AG04449 (cell line): ENCODE measurements at regions not wholly inside any gene's neighbourhood (a gene's known extent, or its start where the extent isn't known, plus 50 kb on each side); places are given as distances from the start of the nearest gene placed in this dataset.
"Not testable (repeated sequence)": the region's sequence is repeated elsewhere in the genome, so short reads cannot be mapped to it uniquely, and the experiment has no call there.

Source experiments
- CTCF ChIA-PET: fragments of 350-600 bp; formaldehyde crosslinking; extraction: SDS; loops from one replicate; lab custom pipeline; 2021; ENCODE audit warnings: antibody characterized with exemption; lab: Yijun Ruan, JAX
- POLR2A ChIA-PET: fragments of 400-600, 350-600 bp; formaldehyde crosslinking; extraction: SDS; loops from one replicate; lab custom pipeline; 2020; ENCODE audit warnings: antibody characterized with exemption, inconsistent platforms; lab: Yijun Ruan, JAX
- DNase-seq: peaks from one replicate; pipeline ENCODE4 v3.0.0-alpha.2; 2010; ENCODE audit warnings: low read depth, low spot score
- H3K4me3 ChIP-seq: 2 replicates; pipeline ENCODE4 v1.5.1; 2011; ENCODE audit warnings: low read depth, mild to moderate bottlenecking, control low read depth, low read length
- TF ChIP-seq, protein P1 (sequence below): IDR thresholded peaks from one replicate; pipeline ENCODE4 v1.5.1; 2011; ENCODE audit warnings: mild to moderate bottlenecking, moderate library complexity, low read length, control low read depth, inconsistent platforms; ENCODE audit not compliant: insufficient read depth; ENCODE audit errors: missing control alignments

DNA sequence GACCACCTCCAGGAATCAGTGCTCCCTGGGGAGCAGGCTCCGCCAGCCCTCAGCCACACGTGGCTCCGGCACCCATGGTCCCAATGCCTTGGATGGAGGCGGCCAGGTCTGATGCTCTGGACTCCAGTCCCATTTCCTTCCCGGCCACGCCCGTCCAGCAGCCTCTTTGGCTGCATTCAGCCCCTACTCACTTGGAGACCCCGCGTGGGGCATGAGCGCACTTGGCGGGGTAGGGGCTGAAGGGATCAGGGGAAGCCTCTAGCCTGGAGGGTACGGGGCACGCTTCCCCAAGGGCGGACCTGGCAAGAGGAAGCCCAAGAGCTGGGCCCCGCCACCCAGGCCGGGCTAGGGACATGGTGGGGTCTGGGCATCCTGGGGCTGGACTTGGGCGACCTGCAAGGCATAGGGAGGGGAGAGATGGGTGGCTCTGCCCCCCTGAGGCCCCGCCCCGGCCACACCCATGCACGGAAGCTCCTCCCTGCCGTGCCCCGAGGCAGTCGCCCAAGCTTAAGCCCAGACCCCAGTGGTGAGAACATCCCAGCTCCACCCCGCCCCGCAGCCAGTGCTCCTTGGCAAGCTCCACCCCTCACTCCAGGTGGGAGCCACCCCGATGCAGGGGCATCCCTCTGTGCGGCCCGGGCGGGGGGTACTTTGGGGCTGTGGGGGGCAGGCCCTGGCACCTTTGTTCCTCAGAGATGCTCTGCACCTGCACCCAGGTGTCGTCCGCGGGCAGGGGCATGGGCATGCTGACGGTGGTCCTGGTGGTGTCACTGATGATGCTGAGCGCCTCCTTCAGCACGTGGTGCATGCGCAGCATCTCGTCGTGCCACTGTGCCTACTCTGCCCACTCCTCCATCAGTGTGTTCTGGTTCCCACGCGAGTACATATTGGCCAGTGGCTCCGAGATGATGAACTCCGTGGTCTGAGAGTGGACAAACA is 163.5 kb downstream of the GOLGA6L4 start:
- H3K4me3 ChIP-seq: no peak overlapping the region
- DNase-seq: no peak
- ChIA-PET CTCF (no interaction called here), POLR2A (no interaction called here)
- TF ChIP-seq, protein P1, sequence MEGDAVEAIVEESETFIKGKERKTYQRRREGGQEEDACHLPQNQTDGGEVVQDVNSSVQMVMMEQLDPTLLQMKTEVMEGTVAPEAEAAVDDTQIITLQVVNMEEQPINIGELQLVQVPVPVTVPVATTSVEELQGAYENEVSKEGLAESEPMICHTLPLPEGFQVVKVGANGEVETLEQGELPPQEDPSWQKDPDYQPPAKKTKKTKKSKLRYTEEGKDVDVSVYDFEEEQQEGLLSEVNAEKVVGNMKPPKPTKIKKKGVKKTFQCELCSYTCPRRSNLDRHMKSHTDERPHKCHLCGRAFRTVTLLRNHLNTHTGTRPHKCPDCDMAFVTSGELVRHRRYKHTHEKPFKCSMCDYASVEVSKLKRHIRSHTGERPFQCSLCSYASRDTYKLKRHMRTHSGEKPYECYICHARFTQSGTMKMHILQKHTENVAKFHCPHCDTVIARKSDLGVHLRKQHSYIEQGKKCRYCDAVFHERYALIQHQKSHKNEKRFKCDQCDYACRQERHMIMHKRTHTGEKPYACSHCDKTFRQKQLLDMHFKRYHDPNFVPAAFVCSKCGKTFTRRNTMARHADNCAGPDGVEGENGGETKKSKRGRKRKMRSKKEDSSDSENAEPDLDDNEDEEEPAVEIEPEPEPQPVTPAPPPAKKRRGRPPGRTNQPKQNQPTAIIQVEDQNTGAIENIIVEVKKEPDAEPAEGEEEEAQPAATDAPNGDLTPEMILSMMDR: no peak

DNA sequence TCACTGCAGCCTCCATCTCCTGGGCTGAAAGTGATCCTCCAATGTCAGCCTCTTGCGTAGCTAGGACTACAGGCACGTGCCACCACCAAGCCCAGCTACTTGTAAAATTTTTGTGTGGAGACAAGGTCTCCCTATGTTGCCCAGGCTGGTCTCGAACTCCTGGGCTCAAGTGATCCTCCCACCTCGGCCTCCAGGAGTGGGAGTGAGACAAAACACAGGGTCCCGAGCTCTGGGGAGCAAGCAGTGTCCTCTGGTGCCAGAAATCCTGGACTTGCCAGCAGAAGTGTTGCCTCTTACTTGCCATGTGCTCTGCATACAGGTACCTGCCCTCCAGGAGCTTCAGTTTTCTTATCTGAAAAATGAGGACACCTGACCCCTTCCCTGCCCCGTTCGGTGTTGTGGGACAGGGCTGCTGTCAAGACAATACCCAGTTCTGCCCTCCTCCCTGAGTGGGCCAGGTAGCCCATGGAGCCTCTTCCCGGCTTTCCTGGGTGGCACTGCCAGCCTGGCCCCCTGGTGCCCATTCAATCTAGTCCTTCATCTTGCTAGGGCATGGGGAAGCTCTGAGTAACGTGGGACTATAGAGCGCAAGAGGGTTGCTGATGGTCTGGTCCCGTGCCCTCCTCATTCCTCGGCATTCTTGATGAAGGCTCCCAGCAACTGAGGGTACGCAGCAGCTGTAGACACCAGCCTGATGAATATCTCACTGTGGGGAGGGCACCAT is 164.6 kb downstream of the GOLGA6L4 start:
- H3K4me3 ChIP-seq: no peak overlapping the region
- CTCF ChIA-PET: no interaction called here
- POLR2A ChIA-PET: no interaction called here
- TF ChIP-seq, protein P1: no peak
- DNase-seq: no peak

DNA sequence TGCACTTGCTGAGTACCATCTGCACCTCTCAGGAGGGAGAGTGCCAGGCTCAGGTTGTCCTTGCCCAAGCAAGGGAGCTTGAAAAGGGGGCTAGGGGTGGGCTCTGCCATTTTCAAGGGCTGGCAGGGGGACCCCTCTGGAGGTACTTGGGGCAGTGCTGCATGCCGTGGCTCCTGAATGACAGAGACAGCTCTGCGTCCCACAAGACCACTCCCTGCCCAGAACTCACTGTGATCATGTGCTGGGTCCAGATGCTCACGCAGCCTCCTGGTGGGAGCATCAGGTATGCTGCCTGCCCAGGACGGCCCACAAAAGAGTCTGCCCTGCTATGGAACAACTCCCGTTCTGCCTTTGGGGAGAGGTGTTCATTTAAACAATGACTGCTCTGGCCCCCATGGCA is 165.2 kb downstream of the GOLGA6L4 start:
- POLR2A ChIA-PET: no interaction called here
- DNase-seq: no peak
- CTCF ChIA-PET: no interaction called here
- H3K4me3 ChIP-seq: no peak overlapping the region
- TF ChIP-seq, protein P1: no peak

DNA sequence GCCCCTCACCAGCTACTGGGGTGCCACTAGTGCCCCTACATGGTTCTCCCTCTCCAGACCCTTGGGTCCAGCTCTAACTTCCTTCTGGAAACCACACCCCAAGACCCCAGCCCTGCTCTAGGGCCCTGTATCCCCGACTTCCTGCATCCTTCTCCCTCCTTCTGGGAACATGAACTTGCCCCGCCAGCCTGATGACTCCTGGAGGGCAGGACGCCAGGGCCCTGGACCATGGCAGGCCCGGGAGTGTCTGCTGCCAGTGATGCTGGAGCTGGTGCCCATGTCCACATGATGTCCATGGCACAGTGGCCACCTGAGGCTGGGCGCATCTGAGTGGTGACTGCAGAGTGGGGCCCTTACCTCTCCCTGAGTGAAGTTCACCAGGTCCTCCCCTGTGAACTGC is 165.9 kb downstream of the GOLGA6L4 start:
- DNase-seq, CTCF ChIA-PET, POLR2A ChIA-PET, H3K4me3 ChIP-seq: not testable (repeated sequence)

DNA sequence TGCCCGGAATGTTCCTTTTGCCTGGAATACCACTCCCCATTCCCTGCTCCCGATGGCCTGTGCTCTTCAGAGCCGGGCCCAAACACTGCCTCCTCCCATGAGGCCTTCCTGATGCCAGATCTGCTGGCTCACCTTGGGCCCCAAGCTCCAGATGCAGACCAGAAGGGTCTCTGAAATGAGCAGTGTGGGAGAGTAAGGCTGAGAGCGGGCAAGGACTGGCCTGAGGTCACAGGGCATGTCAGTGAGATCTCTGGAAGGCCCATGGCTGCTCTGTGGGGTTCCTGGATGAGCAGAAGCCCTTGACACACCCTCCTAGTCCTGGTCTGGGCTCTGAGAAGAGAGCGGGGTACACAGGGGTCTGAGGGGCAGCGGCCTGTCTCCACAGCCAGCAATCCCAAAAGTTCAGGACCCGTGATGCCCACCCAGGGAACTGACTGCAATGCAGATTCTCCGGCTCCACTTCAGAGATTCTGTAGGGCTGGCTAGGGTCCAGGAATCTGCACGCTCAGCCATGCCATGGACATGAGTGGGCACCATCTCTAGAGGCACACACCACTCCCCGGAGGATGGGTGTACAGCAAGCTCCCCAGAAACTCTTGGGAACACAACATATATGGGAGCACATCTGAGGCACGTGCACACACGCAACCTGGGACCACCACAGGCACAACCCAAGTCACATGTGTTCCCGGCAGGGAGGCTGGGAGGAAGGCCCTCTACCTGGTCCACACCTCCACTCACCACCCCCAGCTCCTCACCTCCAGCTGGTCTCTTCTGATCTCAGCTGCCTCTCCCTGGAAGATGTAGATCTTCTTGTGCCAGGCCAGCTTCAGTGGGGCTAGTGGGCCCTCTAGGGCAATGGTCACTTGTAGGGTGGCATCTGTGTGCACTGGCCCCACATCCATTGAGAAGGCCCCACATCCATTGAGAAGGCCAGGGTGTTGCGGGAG is 166.6 kb downstream of the GOLGA6L4 start:
- CTCF ChIA-PET, POLR2A ChIA-PET, DNase-seq, H3K4me3 ChIP-seq: not testable (repeated sequence)

DNA sequence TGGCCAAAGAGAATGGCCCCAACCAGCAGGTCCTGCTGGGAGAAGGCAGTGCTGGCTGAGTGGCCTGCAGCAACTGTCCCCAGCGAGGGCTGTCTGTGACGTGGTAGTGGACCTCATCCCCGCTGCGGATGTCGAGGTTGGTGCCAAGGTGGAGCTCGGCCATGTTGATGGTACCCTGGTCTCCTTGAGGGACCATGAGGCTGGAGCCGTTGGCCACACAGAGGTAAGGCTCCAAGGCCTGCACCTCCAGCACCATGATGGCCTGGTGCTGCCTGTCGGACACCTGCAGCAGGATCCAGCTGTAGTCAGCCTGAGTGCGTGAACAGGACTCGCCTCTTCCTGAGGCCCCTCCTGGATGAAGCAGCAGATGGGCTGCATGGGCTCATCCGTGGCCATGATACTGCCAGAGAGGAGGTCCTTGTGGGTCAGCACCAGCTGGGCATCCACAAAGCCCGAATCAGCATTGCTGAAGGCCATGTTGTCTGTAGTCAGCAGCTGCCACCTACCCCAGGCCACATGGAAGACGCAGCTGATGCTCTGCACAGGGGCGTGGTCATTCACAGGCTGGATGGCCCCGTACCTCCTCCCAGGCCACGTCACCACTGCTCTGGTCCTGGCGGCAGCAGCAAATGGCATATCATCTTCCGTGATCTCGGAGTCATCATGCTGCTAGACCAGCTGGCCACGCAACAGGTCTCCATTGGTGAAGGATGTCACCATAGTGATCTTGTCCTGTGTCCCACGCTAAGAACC is 167.5 kb downstream of the GOLGA6L4 start:
- TF ChIP-seq, protein P1: no peak

DNA sequence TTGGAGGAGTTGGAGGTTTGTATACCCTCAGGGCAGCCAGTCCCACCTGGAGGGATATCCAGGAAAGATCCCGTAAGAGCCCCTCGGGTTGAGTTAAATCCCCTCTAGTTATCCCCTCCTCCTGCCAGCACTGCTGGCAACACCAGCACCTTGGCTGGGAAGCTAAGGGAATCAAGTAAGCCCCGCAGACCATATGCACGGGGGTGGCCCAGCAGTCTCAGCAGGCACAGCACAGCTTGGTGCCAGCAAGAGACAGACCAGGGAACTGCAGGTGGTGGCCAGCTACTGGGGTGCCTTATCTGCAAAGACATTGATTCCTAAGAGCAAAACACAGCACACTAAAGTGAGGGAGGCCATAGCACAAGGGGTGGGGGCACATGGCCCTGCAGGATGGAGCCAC is 173.8 kb downstream of the GOLGA6L4 start:
- DNase-seq, POLR2A ChIA-PET, CTCF ChIA-PET, H3K4me3 ChIP-seq: not testable (repeated sequence)

More for the DNA sequence above, 167.5 kb downstream of the GOLGA6L4 start:
- CTCF ChIA-PET: no interaction called here
- DNase-seq: no peak
- H3K4me3 ChIP-seq: no peak overlapping the region
- POLR2A ChIA-PET: no interaction called here

DNA sequence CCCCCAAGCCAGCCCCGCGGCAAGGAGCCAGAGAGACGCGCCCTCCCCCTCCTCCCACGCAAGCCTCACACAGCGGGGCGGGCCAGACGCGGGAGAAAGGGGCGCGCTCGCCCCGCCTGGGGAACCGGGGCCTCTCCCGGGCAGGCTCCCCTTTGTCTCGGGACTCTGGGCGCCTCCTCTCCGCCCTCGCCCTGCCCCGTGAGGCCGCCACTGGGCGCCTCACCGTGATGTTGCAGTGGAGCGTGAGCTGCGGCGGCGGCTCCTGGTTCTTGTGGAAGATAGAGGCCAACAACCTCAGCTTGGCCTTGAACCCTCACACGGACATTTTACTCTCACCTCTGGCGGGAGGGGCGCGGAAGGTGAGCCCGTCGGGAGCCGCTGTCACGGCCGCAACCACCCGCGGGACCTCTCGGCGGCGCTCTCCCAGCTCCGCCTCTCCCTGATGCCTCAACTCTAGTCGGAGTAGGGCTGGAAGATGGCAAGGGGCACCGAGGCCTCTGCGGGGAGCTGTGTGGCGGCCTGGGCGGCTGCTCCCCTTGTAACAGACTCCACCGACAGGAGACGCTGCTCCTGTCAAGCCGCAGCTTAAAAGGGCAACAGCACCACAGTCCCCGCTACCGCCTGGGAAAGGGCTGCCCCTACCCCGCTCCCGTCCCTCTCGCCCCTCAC is 179.2 kb upstream of the ZSCAN2 start:
- H3K4me3 ChIP-seq: peak overlapping the region; percentile 43
- POLR2A ChIA-PET, DNase-seq, CTCF ChIA-PET: not testable (repeated sequence)

DNA sequence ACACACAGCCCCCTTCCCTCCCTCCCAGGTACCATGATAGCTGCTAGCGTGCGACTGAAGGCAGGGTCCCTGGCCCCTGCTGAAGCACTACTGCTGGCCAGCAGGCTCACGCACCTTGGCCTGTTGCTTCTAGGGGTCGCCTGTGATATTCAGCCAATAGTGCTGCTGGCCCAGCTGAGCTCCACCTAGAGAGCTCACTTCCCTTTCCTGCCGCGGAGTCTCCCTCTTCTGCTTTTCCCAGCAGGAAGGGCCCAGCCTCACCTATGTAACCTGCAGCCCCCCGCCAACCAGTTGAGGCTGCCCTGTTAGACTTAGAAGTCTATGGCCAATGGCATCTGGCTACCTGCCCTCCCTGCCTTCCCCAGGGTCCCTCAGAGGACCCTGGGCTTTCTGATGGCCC is 175.5 kb upstream of the ZSCAN2 start:
- CTCF ChIA-PET, POLR2A ChIA-PET, DNase-seq, H3K4me3 ChIP-seq: not testable (repeated sequence)
